LNCaP clone FGC (cell line): ENCODE measurements at regions not wholly inside any gene's neighbourhood (a gene's known extent, or its start where the extent isn't known, plus 50 kb on each side); places are given as distances from the start of the nearest gene placed in this dataset.
"Not testable (repeated sequence)": the region's sequence is repeated elsewhere in the genome, so short reads cannot be mapped to it uniquely, and the experiment has no call there.

Experiments used
- DNase-seq: peaks from one replicate; pipeline ENCODE4 v3.0.0-alpha.2; 2011; ENCODE audit warnings: low read depth
- H3K4me3 ChIP-seq: 2 replicates; pipeline ENCODE4 v1.5.1; 2011; ENCODE audit warnings: mild to moderate bottlenecking, low read depth, low read length, control low read depth
- TF ChIP-seq, protein P1 (sequence below): IDR thresholded peaks from 2 replicates; pipeline ENCODE4 v1.5.1; 2012; ENCODE audit warnings: mild to moderate bottlenecking; ENCODE audit not compliant: control insufficient read depth, insufficient read depth; ENCODE audit errors: extremely low read depth

DNA sequence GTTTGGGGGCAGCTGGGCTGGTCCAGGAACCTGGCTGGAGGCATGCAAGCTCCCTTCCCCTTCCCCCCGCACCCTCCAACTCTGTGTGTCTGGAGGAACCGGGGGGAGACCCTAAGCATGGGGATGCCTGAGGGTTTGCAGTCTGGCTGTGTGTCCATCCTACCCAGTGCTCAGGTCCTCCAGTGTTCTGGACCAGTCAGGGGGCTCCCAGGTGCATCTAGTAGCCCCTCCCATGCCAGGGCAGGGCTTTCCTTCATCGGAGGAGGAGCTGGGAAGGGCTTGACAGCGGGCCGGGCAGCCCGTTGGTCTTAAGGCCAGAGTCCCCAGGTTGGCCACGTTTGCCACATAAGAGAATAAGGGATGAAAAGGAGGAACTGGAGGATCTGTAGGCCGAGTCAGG, 62.6 kb upstream of the IGFBPL1 start:
- no peak overlapping the region for H3K4me3 ChIP-seq
- TF ChIP-seq, protein P1, sequence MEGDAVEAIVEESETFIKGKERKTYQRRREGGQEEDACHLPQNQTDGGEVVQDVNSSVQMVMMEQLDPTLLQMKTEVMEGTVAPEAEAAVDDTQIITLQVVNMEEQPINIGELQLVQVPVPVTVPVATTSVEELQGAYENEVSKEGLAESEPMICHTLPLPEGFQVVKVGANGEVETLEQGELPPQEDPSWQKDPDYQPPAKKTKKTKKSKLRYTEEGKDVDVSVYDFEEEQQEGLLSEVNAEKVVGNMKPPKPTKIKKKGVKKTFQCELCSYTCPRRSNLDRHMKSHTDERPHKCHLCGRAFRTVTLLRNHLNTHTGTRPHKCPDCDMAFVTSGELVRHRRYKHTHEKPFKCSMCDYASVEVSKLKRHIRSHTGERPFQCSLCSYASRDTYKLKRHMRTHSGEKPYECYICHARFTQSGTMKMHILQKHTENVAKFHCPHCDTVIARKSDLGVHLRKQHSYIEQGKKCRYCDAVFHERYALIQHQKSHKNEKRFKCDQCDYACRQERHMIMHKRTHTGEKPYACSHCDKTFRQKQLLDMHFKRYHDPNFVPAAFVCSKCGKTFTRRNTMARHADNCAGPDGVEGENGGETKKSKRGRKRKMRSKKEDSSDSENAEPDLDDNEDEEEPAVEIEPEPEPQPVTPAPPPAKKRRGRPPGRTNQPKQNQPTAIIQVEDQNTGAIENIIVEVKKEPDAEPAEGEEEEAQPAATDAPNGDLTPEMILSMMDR: no peak
- DNase-seq: no peak

- TF ChIP-seq, protein P1: no peak
- H3K4me3 ChIP-seq: no peak overlapping the region
- no peak for DNase-seq
Measured at GRCh38 chr9:38486056-38486615, 61.9 kb upstream of the IGFBPL1 start.

- not testable (repeated sequence) for DNase-seq, H3K4me3 ChIP-seq
Measured at GRCh38 chr9:38484076-38484665, 59.9 kb upstream of the IGFBPL1 start.

DNA sequence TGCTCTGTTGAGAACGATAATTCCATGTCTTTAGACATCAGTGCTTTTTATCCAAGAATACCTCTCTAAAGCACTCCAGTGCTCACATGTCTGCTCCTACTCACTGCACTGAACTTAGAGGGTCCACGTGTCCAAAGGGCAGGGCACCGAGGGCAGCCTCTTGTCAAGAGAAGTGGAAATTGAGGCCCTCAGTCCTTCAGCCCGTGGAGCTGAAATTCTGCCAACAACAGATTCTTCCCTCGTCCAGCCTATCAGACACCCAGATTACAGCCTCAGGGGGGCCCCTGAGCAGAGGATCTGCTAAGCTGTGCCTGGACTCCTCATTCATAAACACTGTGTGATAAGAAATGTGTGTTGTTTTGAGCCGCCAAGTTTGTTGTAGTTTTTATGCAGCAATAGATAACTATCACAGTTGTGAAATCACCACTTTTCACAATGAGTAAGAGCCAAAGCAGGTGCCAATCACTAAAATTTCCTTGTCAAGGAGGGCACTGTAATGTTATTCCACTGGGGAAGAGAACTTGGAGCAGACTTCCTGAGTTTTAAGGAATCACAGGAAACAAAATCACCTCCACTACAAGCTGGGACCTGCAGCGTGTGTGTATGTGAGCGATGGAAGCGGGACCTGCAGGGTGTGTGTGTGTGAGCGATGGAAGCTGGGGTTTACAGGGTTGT, 58.8 kb upstream of the IGFBPL1 start:
- TF ChIP-seq, protein P1: no peak
- DNase-seq: no peak
- no peak overlapping the region for H3K4me3 ChIP-seq

DNA sequence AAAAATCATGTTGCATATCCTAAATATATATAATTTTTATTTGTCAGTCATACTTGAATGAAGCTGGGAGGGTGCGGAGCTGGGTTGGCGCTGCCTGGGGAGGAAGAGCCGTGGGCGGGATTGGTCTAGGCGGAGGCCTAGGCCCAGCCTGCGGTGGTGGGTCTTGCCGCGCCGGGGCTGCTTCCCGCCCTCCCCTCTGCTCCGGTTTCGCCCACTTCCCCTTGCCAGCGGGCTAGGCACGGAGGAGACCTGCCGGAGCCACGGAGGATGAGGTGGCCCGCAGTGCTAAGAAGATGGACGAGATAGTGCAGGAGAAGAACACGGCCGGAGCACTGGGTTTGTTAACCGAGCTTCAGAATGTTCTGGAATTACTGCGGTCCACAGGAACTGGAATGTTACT, 54.0 kb upstream of the IGFBPL1 start:
- DNase-seq: no peak
- H3K4me3 ChIP-seq: no peak overlapping the region
- TF ChIP-seq, protein P1: no peak

DNA sequence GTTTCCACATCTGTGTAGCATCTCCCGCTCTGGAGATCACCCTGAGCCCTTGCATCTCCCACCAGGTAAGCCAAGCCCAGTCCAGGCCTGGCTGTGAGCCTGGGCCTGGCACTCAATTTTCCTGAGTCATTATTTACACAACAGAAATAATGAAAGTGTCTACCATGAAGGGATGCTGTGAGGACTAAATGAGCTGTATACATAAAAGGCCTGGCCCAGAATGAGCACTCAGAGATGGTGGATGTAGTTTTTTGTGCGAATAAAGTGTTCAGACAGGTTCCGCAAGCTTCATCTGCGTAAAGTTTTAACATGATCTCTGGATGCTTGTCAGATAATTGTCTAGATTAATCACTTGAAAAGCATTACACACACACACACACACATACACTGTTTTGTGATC, 50.2 kb upstream of the IGFBPL1 start:
- H3K4me3 ChIP-seq: not testable (repeated sequence)

More for the DNA sequence above, 50.2 kb upstream of the IGFBPL1 start:
- peak; percentile 60 for DNase-seq
